NCI-H524 treated with DMSO at 0.1 percent for 48 hours (cell line): ENCODE measurements at regions not wholly inside any gene's neighbourhood (a gene's known extent, or its start where the extent isn't known, plus 50 kb on each side); places are given as distances from the start of the nearest gene placed in this dataset.
"Not testable (repeated sequence)": the region's sequence is repeated elsewhere in the genome, so short reads cannot be mapped to it uniquely, and the experiment has no call there.

Experiments
- DNase-seq: peaks from one replicate; lab custom pipeline; 2025; lab: John Stamatoyannopoulos, UW

DNA sequence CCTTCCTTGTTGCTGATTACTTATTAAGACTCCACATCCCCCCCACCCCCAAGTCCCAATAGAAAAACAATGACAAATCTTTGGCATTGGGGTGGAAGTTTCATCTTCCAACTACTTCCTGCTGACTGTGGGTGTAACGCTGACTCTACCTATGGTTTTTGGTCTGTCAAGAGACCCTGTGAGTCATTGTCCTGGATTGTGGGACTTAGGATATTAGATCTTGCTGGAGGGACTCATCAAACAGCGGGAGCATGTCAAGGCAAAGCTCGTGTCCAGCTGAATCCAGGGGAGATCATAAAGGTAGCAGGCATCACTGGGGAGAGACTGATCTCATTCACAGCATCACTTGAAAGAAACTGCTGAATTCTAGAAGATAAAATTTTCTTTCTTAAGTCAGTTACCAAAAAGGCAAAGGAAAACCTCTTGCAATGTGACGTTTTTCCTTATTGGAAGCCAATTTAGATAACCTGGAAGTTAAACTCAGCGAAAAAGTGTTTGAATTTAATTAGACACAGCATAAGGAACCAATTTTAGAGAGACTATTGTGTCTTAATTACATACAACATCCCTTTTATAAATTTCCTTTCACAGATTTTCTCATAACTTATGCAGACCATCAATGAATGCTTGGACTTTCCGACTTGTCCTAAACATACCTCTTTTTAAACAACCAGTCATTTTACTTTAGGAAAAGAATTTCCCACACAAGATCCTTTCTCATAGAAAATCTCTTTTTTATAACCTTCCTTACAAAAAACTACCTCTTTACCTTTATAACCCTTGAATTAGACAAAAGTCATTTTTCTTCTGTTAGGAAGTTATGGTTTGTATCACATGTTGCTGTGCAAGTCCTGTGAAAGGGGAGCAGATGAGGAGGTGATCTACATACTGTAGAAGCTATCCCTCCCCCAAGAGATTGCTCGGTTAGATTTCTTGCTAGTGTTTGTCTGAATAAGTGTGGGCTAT, 94.6 kb upstream of the SCAF11 start:
- no peak for DNase-seq

DNA sequence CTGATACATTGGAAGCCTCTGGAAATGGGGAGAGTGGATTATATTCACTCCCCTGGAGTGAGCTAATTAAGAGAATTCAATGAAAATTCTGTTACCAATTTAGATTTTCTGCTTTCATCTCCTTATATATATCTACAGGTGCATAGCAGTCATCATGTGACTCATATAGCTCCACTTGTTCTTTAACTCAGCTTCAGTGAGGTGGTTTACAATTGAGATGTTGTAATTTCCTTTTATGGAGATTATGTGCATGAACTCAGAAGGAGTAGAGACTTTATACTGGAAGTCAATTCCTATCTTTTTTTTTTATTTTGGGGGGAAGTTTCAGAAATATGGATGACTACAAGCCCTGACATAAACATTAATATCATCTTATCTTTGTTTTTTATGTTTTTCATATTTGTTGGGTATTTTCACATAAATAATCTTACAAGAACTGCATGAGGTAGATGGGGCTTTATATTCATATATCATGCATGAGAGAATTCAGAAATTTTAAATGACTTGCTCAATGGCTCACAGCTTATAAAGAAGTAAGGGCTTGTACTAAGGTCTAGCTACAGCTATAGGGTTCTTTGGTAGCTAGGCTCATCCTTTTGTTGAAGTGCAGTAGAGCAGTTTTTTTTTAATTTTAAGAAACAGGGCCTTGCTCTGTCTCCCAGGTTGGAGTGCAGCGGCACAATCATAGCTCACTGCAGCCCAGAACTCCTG, 92.3 kb upstream of the SCAF11 start:
- DNase-seq = no peak

DNA sequence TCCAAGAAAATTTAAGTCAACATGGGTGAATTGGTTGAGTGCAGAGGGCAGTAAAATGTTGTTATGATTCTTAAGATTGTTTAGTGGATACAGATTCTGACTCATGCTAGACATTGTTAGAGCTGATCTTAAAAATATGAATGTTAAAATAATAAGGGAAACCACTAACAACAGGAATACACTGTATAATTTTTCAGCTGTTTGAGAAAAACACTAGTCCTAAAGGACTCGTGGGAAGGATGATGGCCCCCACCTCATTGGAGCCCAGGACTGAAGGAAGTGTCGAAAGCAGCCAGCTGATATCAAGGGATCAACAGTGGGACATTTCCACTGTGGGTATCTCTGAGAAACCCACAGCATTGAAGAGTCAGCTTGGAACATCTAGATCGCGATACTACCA, 82.9 kb upstream of the SCAF11 start:
- DNase-seq = no peak

DNA sequence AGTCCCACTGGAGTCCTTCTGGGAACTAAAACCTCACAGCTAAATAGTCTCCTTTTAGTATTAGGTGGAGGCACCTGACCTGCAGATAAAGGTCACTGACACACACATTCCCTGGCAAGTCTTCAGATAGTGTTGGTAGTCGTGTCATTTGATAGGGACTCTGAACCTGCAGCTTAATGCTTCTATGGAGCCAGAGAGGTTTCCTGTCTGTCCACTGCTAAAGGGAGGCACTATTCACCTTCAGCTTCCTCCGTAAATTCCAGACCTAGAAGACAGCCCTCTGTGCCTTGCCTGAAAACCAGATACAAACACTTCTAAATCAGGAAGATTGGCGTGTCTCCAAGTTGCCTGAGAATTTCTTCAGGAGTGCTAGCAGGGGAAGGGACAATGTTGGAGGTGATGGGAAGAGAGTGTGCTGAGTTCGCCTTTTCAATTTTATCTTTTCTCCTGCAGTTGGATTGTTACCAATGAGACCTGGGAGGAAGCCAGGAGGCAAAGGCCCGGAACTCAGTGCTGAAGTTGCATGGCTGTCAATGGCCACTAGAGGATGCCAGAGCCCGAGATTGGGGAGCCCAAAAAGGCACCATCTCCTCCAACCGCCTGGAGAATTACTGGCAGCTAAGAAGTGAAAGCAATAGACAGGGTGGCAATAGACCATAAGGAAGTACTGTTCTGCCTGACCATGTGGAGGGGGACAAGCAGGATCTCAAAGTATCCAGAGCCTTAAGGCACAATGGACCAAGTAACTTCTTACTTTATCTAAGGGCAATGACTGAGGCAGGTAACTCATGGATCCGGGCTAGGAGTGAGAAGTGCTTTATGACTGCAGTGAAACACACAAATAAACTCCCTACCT, 81.6 kb upstream of the SCAF11 start:
- DNase-seq = peak; percentile 2

DNA sequence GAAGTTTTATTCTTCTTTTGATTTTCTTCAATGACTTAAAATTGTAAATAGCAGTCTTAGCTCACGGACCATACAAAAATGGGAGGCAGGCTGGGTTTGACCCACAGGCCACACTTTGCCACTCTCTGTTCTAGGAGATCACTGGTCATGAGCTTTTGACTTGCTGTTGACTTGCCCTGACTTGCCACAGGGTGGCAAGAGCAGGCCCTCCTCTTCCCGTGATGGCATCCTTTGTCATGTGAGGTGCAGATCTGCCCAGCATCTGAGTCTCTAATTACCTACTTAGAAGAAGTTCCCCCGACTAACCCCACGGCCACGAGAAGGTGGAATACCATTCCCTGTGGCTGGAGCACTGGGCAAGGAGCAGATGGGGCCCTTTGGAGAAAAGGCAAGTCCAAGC, 81.0 kb upstream of the SCAF11 start:
- no peak for DNase-seq

DNA sequence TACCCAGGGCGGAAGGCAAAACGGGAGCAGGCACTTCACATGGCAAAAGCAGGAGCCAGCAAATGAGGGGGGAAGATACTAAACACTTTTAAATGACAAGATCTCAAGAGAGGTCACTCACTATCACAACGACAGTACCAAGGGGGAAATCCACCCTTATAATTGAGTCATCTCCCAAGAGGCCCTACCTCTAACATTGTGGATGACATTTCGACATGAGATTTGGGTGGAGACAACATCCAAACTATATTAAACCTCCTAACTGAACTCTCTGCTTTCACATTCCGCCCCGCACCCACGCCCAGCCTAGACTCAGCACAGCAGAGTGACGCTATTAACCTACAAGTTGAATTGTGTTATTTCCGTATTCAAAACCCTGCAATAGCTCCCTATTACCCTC, 76.7 kb upstream of the SCAF11 start:
- DNase-seq = no peak

DNA sequence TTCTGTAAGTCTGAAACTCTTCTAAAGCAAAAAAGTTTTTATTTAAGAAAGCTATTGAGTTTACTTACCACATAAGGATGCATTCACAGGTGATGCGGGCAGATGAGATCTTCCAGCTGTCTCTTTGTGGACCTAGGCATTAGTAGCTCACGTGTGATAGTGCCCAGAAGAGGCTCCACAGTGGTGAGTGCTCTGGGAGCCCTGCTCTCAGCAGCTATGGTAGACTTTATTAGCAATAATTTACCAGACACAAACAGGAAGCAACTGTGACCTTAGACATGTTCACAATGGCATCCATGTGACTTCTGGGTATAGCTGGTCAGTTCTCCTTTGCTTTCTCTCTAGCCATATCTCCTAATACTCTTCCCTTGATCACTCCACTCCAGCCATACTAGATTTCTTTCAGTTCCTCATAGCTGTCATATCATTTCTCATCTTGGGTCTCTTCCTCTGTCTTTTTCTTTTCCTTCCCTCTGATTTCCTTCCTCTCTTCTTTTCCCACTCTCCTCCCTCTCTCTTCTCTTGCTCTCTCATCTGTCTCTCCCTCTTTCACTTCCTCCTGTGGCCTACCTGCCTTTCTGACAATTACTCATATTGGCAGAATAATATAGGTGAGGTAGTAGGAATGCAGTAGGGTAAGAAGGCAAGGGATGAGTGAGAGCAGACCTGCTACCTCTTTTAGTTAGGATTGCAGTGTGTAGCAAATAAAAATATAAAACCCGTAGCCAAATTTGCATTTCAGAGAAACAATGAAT, 75.2 kb upstream of the SCAF11 start:
- no peak for DNase-seq

DNA sequence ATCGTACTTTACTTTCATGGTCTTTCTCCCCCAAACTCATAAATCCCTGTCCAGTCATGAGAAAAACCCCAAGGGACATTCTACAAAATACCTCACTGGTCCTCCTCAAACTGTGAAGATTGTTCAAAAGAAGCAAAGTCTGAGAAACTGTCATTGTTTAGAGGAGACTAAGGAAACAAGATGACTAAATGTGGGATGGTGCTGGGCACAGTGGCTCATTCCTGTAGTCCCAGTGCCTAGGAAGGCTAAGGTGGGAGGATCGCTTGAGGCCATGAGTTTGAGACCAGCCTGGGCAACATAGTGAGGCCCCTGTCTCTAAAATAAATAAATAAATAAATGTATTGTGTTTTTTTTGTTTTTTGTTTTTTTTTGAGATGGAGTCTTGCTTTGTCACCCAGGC, 74.2 kb upstream of the SCAF11 start:
- DNase-seq = no peak

DNA sequence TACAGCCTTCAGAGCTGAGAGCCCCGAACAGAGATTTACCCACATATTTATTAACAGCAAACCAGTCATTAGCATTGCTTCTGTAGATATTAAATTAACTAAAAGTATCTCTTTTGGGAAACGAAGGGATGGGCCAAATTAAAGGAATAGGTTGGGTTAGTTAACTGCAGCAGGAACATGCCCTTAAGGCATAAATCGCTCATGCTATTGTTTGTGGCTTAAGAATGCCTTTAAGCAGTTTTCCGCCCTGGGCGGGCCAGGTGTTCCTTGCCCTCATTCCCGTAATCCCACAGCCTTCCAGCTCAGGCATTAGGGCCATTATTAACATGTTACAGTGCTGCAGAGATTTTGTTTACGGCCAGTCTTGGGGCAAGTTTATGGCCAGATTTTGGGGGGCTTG, 68.3 kb upstream of the SCAF11 start:
- DNase-seq = not testable (repeated sequence)

DNA sequence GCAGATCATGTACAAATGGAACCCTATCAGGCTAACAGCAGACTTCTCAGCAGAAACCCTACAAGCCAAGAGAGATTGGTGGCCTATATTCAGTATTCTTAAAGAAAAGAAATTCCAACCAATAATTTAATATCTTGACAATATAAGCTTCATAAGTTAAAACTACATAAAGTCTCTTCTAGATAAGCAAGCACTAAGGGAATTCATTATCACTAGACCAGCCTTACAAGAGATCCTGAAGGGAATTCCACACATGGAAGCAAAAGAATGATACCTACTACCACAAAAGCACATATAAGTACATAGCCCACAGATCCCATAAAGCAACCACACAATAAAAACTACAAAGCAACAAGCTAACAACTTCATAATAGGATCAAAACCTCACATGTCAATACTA, 60.4 kb upstream of the SCAF11 start:
- no peak for DNase-seq

DNA sequence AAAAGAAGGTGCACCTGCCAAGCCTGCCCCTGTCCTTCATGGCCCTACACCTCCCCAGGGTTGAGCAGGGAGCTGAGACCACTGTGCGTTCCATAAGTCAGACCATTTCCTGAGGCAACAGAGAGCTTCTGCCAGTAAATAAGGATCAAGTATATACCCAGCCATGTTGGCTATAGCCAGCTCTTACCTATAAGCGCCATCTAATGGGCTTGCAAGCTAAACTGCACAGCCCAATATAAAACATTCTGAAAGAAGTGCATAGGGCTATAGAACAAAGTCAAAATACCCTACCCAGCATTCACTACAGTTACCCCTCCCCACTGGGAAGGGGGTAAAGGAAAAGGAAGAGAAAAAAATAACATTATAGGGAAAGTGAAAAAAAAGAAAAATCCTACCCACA, 59.3 kb upstream of the SCAF11 start:
- DNase-seq = no peak

DNA sequence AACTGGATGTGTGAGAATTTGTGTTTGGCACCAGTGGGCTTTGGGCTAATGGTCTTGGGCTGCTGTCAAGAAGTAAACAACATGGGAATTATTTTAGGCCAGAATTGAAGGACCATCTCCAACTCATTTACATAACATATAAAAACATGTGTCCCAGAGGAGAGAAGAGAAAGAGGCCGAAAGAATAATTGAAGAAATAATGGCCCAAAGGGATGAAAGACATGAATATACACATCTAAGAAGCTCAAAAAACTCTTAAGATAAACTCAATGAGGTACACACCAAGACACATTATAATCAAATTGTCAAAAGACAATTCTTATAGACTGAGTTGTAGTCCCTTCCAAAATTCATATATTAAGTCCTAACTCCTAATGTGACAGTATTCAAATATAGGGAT, 56.1 kb upstream of the SCAF11 start:
- no peak for DNase-seq

DNA sequence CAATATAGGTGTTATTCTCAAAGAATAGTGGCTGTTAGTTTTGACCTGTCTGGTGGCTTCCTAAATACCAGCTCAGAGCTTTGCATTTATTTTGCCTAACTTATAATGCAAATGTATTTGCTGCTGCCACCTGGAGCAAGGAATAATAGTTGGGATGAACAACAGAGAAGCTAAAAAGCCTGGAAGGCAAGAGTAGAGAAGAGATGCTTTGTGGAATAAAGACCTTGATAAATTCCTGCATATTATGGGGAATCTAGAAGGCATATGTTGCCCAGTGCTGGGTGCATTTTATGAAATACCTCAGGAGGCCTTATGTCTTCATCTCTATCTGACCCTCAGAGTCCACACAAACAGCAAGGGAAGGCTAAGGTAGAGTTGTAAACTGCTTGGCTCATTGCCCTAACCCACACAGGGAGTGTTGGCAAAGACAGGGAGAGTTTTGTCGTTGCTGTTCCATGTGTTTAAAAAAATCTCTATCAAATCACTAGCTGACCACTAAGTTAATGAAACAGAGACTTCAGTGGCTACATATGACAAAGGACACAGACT, 53.7 kb upstream of the SCAF11 start:
- no peak for DNase-seq
